C4-2B (cell line): ENCODE measurements at regions not wholly inside any gene's neighbourhood (a gene's known extent, or its start where the extent isn't known, plus 50 kb on each side); places are given as distances from the start of the nearest gene placed in this dataset.

Experiments
- CTCF ChIP-seq: fragments of 450-650 bp; conservative IDR thresholded peaks from 2 replicates; pipeline ENCODE4 v1.5.1; 2017; ENCODE audit warnings: mild to moderate bottlenecking
- ZFX ChIP-seq: fragments of 450-650 bp; IDR thresholded peaks from 2 replicates; pipeline ENCODE4 v1.6.1; 2017

GRCh38 chr14:29391801-29392200 lies 535.8 kb downstream of the PRKD1 start:
- TF ChIP-seq CTCF (no peak), ZFX (no peak)
